Mucosa of descending colon (tissue), 3 donors: ENCODE measurements at regions not wholly inside any gene's neighbourhood (a gene's known extent, or its start where the extent isn't known, plus 50 kb on each side); places are given as distances from the start of the nearest gene placed in this dataset.
A peak's percentile ranks its signal among the peaks of the same experiment; 100 is the strongest.

Experiments
- ATAC-seq: fragments of 200-7000 bp; cut with Tn5 transposase; one replicate; pipeline ENCODE4 v1.9.1; 2020; ENCODE audit warnings: mild to moderate bottlenecking, moderate library complexity
- DNase-seq, 3 donors: peaks; one replicate each; pipeline ENCODE4 v3.0.0-alpha.2; 2020
- H3K36me3 ChIP-seq: fragments of 200-600 bp; one replicate; pipeline ENCODE4 v1.8.0; 2021; ENCODE audit warnings: low read depth, mild to moderate bottlenecking
- H3K4me1 ChIP-seq: fragments of 200-600 bp; one replicate; pipeline ENCODE4 v1.8.0; 2021; ENCODE audit warnings: low read depth, mild to moderate bottlenecking
- H3K4me3 ChIP-seq: fragments of 200-600 bp; one replicate; pipeline ENCODE4 v1.8.0; 2021; ENCODE audit warnings: mild to moderate bottlenecking
- H3K9me3 ChIP-seq: fragments of 200-600 bp; one replicate; pipeline ENCODE4 v1.8.0; 2021; ENCODE audit warnings: mild to moderate bottlenecking
- CTCF ChIP-seq: fragments of 200-600 bp; IDR thresholded peaks from one replicate; pipeline ENCODE4 v1.8.0; 2022; ENCODE audit warnings: antibody characterized with exemption, mild to moderate bottlenecking
- intact Hi-C, 2 donors: fragments of 100-400 bp; cut with DNase I in 1 of 2; cut with micrococcal nuclease in 1 of 2; formaldehyde crosslinking; loops; one replicate each; pipeline versions ENCODE4 v1.11.0 to v1.11.1; 2022; cut with DNase I, micrococcal nuclease
- donor health status: DM: no; HTN: no; CAD: no; lungs with moderate emphysema.
- donor health status: DM: no; HTN: no; CAD: no.
- donor health status: DM: no; HTN: yes; CAD: no.

- no peak for TF ChIP-seq CTCF
- Histone ChIP-seq H3K4me3 (no peak overlapping the region), H3K9me3 (no peaks in the 10 kb centered on the region), H3K36me3 (no peaks in the 10 kb centered on the region), H3K4me1 (no peaks in the 10 kb centered on the region)
- DNase-seq = no peak
- ATAC-seq = no peak
- intact Hi-C loops = no loop called here
Observed at GRCh38 chr16:17559394-17559793, 88.6 kb upstream of the XYLT1 start.

- DNase-seq (no peak), ATAC-seq (no peak)
- intact Hi-C loops = no loop called here
- Histone ChIP-seq H3K4me1 (no peaks in the 10 kb centered on the region), H3K4me3 (no peak overlapping the region), H3K36me3 (no peaks in the 10 kb centered on the region), H3K9me3 (no peaks in the 10 kb centered on the region)
- no peak for TF ChIP-seq CTCF
Observed at GRCh38 chr16:17557949-17558348, 87.2 kb upstream of the XYLT1 start.

GRCh38 chr16:17557480-17557879 lies 86.7 kb upstream of the XYLT1 start:
- TF ChIP-seq CTCF = no peak
- Histone ChIP-seq H3K4me3 (no peak overlapping the region), H3K36me3 (no peaks in the 10 kb centered on the region), H3K9me3 (no peaks in the 10 kb centered on the region), H3K4me1 (no peaks in the 10 kb centered on the region)
- ATAC-seq (no peak), DNase-seq (no peak)
- intact Hi-C loops = no loop called here

- Histone ChIP-seq H3K36me3 (no peaks in the 10 kb centered on the region), H3K4me1 (no peaks in the 10 kb centered on the region), H3K4me3 (no peak overlapping the region), H3K9me3 (no peaks in the 10 kb centered on the region)
- peak; percentile 27 for TF ChIP-seq CTCF
- peak; percentile 61 for ATAC-seq
- intact Hi-C loops = no loop called here
- DNase-seq = peak in 1 of 3 donors; percentile 6
Observed at GRCh38 chr16:17556276-17557052, 85.7 kb upstream of the XYLT1 start.

GRCh38 chr16:17555176-17555575 lies 84.4 kb upstream of the XYLT1 start:
- H3K9me3 ChIP-seq = no peaks in the 10 kb centered on the region
- intact Hi-C loops = no loop called here

More at GRCh38 chr16:17555176-17555575, 84.4 kb upstream of the XYLT1 start:
- no peaks in the 10 kb centered on the region for H3K36me3 ChIP-seq
- DNase-seq = no peak
- no peak overlapping the region for H3K4me3 ChIP-seq
- no peaks in the 10 kb centered on the region for H3K4me1 ChIP-seq
- no peak for TF ChIP-seq CTCF
- ATAC-seq = no peak
